CD14-positive monocyte (primary cell): ENCODE measurements at regions not wholly inside any gene's neighbourhood (a gene's known extent, or its start where the extent isn't known, plus 50 kb on each side); places are given as distances from the start of the nearest gene placed in this dataset.
"Not testable (repeated sequence)": the region's sequence is repeated elsewhere in the genome, so short reads cannot be mapped to it uniquely, and the experiment has no call there.

Experiments
- DNase-seq, 3 donors: peaks; one replicate each; pipeline ENCODE4 v3.0.0-alpha.2; 2011 to 2022
- H2AFZ ChIP-seq: 2 replicates; pipeline ENCODE4 v1.6.0; 2012; ENCODE audit warnings: mild to moderate bottlenecking, low read depth, low read length, inconsistent platforms; ENCODE audit not compliant: insufficient read depth, poor library complexity, severe bottlenecking
- H3K27ac ChIP-seq, 2 donors: 1 replicate in 1 of 2; 2 replicates in 1 of 2; pipeline ENCODE4 v1.5.1; 2012 to 2013; ENCODE audit warnings: low read length in 2 of 2, control low read depth in 1 of 2, inconsistent platforms in 1 of 2, low read depth in 1 of 2, mild to moderate bottlenecking in 1 of 2
- H3K27me3 ChIP-seq, 2 donors: one replicate each; pipeline versions ENCODE4 v1.6.0 to v1.6.1; 2011 to 2013; ENCODE audit warnings: low read length in 2 of 2; ENCODE audit not compliant: control insufficient read depth in 2 of 2, insufficient read depth in 2 of 2
- H3K36me3 ChIP-seq, 2 donors: replicated peaks in 1 of 2; 1 replicate in 1 of 2; 2 replicates in 1 of 2; pipeline versions ENCODE4 v1.5.1 to v1.6.1; 2012 to 2013; ENCODE audit warnings: low read length in 2 of 2, control low read depth in 1 of 2, inconsistent platforms in 1 of 2, mild to moderate bottlenecking in 1 of 2; ENCODE audit not compliant: insufficient read depth in 2 of 2, control insufficient read depth in 1 of 2
- H3K4me1 ChIP-seq, 2 donors: 1 replicate in 1 of 2; 2 replicates in 1 of 2; pipeline versions ENCODE4 v1.5.1 to v1.6.1; 2012 to 2013; ENCODE audit warnings: low read length in 2 of 2, control low read depth in 1 of 2, inconsistent platforms in 1 of 2, mild to moderate bottlenecking in 1 of 2, moderate library complexity in 1 of 2; ENCODE audit not compliant: insufficient read depth in 2 of 2, control insufficient read depth in 1 of 2
- H3K4me2 ChIP-seq: replicated peaks from 2 replicates; pipeline ENCODE3; 2012; ENCODE audit warnings: low read length, moderate library complexity, mild to moderate bottlenecking; ENCODE audit not compliant: poor library complexity, severe bottlenecking; ENCODE audit errors: extremely low read depth
- H3K4me3 ChIP-seq, 3 experiments: fragments of 200-600 bp in 1 of 3; sonication (generic) in 1 of 3; replicated peaks in 1 of 3; 1 replicate in 2 of 3; 2 replicates in 1 of 3; pipeline ENCODE4 v1.5.1; 2011 to 2013; ENCODE audit warnings: low read length in 3 of 3, mild to moderate bottlenecking in 3 of 3, control low read depth in 2 of 3, low read depth in 2 of 3, inconsistent platforms in 1 of 3, moderate library complexity in 1 of 3
- H3K79me2 ChIP-seq: 2 replicates; pipeline ENCODE4 v1.6.0; 2012; ENCODE audit warnings: mild to moderate bottlenecking, control low read depth, inconsistent platforms, low read length, moderate library complexity; ENCODE audit not compliant: insufficient read depth
- H3K9ac ChIP-seq: 2 replicates; pipeline ENCODE4 v1.6.0; 2017; ENCODE audit warnings: low read length, mild to moderate bottlenecking; ENCODE audit not compliant: insufficient read depth, poor library complexity, severe bottlenecking
- H3K9me3 ChIP-seq, 2 donors: replicated peaks in 1 of 2; 1 replicate in 1 of 2; 2 replicates in 1 of 2; pipeline versions ENCODE4 v1.5.1 to v1.6.1; 2012 to 2013; ENCODE audit warnings: low read length in 2 of 2, control low read depth in 1 of 2; ENCODE audit not compliant: control insufficient read depth in 1 of 2, insufficient read depth in 1 of 2
- H4K20me1 ChIP-seq: 2 replicates; pipeline ENCODE4 v1.6.0; 2012; ENCODE audit warnings: mild to moderate bottlenecking, low read length, control low read depth, moderate library complexity; ENCODE audit not compliant: insufficient read depth
- H3K27ac Mint-ChIP-seq, 7 donors: one replicate each; pipeline ENCODE4 v1.8.0; 2020; ENCODE audit warnings: mild to moderate bottlenecking in 7 of 7, mixed read lengths in 7 of 7, moderate library complexity in 6 of 7, inconsistent platforms in 2 of 7
- H3K27me3 Mint-ChIP-seq, 3 donors: one replicate each; pipeline ENCODE4 v1.8.0; 2021 to 2022; ENCODE audit warnings: low read depth in 3 of 3, mild to moderate bottlenecking in 3 of 3, mixed read lengths in 3 of 3, moderate library complexity in 3 of 3, inconsistent platforms in 1 of 3
- H3K36me3 Mint-ChIP-seq, 2 donors: one replicate each; pipeline ENCODE4 v1.8.0; 2020; ENCODE audit warnings: mixed read lengths in 2 of 2, inconsistent platforms in 1 of 2, mild to moderate bottlenecking in 1 of 2
- H3K4me1 Mint-ChIP-seq: one replicate; pipeline ENCODE4 v1.8.0; 2020; ENCODE audit warnings: mild to moderate bottlenecking, mixed read lengths
- H3K4me3 Mint-ChIP-seq, 2 donors: one replicate each; pipeline ENCODE4 v1.8.0; 2020; ENCODE audit warnings: mild to moderate bottlenecking in 2 of 2, mixed read lengths in 2 of 2, moderate library complexity in 1 of 2
- H3K9me3 Mint-ChIP-seq, 7 donors: one replicate each; pipeline ENCODE4 v1.8.0; 2020 to 2022; ENCODE audit warnings: mixed read lengths in 7 of 7, mild to moderate bottlenecking in 6 of 7, moderate library complexity in 6 of 7, inconsistent platforms in 2 of 7
- WGBS: methylation state at CpG from one replicate; pipeline ENCODE4 v1.1.5; 2013; ENCODE audit warnings: missing lambda C conversion rate; ENCODE audit not compliant: insufficient coverage; 5-methylcytosine and 5-hydroxymethylcytosine counted together
- intact Hi-C, 2 donors: fragments of 100-400 bp; cut with micrococcal nuclease; formaldehyde crosslinking; loops; one replicate each; pipeline versions ENCODE4 v1.15.0 to v1.15.1; 2023
- TF ChIP-seq, protein P1 (sequence below): fragments of 200-600 bp; IDR thresholded peaks from one replicate; pipeline ENCODE4 v1.8.0; 2022; ENCODE audit warnings: antibody characterized with exemption, mild to moderate bottlenecking

DNA sequence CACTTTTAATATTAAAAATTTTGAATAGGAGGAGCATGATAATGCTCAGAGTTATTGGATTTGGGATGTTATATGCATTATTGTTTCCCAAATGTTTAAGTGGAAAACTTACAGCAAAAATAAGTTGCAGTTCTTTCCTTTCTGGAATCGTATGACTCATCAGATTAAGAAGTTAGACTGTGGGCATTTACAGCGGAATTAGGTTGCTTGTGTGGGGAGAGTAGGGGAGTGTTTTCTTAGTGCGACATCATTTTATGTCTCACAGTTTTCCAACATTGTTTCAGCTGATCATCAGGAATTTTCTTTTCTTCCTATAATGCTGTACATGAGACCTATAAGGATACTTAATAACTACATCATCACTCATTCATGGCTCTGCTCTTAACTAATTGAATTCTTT is 1631.8 kb downstream of the CDH8 start:
- Histone ChIP-seq H4K20me1 (no peaks in the 10 kb centered on the region), H3K27me3 (no peaks in the 10 kb centered on the region), H3K9ac (no peak overlapping the region), H3K4me1 (no peaks in the 10 kb centered on the region), H3K4me2 (no peak overlapping the region), H3K27ac (no peak overlapping the region), H3K79me2 (no peaks in the 10 kb centered on the region), H3K9me3 (peaks cover 0 to 5% of the 10 kb centered on the region in 2 donors), H3K36me3 (no peaks in the 10 kb centered on the region), H2AFZ (no peak overlapping the region), H3K4me3 (no peak overlapping the region)
- Mint-ChIP-seq H3K27me3 (peaks cover 0 to 1% (median 0%) of the 10 kb centered on the region in 3 donors), H3K27ac (no peak overlapping the region), H3K4me1 (no peaks in the 10 kb centered on the region), H3K9me3 (peaks cover 0 to 8% (median 1%) of the 10 kb centered on the region in 7 donors), H3K4me3 (no peak overlapping the region), H3K36me3 (no peaks in the 10 kb centered on the region)
- intact Hi-C loops = no loop called here
- TF ChIP-seq, protein P1, sequence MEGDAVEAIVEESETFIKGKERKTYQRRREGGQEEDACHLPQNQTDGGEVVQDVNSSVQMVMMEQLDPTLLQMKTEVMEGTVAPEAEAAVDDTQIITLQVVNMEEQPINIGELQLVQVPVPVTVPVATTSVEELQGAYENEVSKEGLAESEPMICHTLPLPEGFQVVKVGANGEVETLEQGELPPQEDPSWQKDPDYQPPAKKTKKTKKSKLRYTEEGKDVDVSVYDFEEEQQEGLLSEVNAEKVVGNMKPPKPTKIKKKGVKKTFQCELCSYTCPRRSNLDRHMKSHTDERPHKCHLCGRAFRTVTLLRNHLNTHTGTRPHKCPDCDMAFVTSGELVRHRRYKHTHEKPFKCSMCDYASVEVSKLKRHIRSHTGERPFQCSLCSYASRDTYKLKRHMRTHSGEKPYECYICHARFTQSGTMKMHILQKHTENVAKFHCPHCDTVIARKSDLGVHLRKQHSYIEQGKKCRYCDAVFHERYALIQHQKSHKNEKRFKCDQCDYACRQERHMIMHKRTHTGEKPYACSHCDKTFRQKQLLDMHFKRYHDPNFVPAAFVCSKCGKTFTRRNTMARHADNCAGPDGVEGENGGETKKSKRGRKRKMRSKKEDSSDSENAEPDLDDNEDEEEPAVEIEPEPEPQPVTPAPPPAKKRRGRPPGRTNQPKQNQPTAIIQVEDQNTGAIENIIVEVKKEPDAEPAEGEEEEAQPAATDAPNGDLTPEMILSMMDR = no peak
- DNase-seq = no peak
- 60% methylated on average over 1 of the region's 3 CpGs for WGBS

DNA sequence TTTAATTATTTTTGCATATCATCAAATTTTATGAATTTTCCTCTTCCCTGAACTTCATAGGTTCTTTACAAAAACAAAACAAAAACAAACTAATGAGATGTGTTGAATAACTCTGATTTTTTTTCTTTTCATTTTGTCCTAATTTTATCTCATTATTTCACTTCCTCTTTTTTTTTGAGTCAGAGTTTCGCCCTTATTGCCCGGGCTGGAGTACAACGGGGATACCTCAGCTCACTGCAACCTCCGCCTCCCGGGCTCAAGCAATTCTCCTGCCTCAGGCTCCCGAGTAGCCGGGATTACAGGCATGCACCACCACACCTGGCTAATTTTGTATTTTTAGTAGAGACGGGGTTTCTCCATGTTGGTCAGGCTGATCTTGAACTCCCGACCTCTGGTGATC is 1633.3 kb downstream of the CDH8 start:
- H3K27ac Mint-ChIP-seq = not testable (repeated sequence)

More for the DNA sequence above, 1633.3 kb downstream of the CDH8 start:
- H3K9ac ChIP-seq, H3K4me2 ChIP-seq, H3K36me3 ChIP-seq, intact Hi-C loops, DNase-seq, H4K20me1 ChIP-seq, H3K9me3 ChIP-seq, H3K4me3 Mint-ChIP-seq, H3K4me3 ChIP-seq, H3K4me1 Mint-ChIP-seq, H3K4me1 ChIP-seq, H3K27ac ChIP-seq, H3K9me3 Mint-ChIP-seq, H3K27me3 Mint-ChIP-seq, H3K79me2 ChIP-seq, H3K36me3 Mint-ChIP-seq, H3K27me3 ChIP-seq, H2AFZ ChIP-seq: not testable (repeated sequence)
- WGBS = 71% methylated on average over 5 of the region's 9 CpGs
